GM19023 (cell line): ENCODE measurements at regions not wholly inside any gene's neighbourhood (a gene's known extent, or its start where the extent isn't known, plus 50 kb on each side); places are given as distances from the start of the nearest gene placed in this dataset.
"Not testable (repeated sequence)": the region's sequence is repeated elsewhere in the genome, so short reads cannot be mapped to it uniquely, and the experiment has no call there.

ENCODE experiments used
- ATAC-seq: cut with Tn5 transposase; IDR thresholded peaks from one replicate; pipeline ENCODE4 v1.9.1; 2021; ENCODE audit warnings: mild to moderate bottlenecking, moderate library complexity; ENCODE audit not compliant: unreplicated experiment

- no peak for ATAC-seq
Observed at GRCh38 chr14:41549821-41550607, 56.7 kb upstream of the LRFN5 start.

- ATAC-seq: no peak
Observed at GRCh38 chr14:41549282-41549681, 57.4 kb upstream of the LRFN5 start.

GRCh38 chr14:41548666-41549065 is 58.0 kb upstream of the LRFN5 start:
- ATAC-seq: no peak

GRCh38 chr14:41541333-41541732 is 65.3 kb upstream of the LRFN5 start:
- no peak for ATAC-seq

GRCh38 chr14:41532255-41532654 is 74.4 kb upstream of the LRFN5 start:
- no peak for ATAC-seq

GRCh38 chr14:41521891-41522290 is 84.8 kb upstream of the LRFN5 start:
- ATAC-seq: no peak

- ATAC-seq: not testable (repeated sequence)
Observed at GRCh38 chr14:41518030-41518429, 88.6 kb upstream of the LRFN5 start.

- no peak for ATAC-seq
Observed at GRCh38 chr14:41506552-41506951, 100.1 kb upstream of the LRFN5 start.

GRCh38 chr14:41505491-41505890 is 101.2 kb upstream of the LRFN5 start:
- ATAC-seq: no peak

- no peak for ATAC-seq
Observed at GRCh38 chr14:41498959-41499358, 107.7 kb upstream of the LRFN5 start.

GRCh38 chr14:41490323-41490722 is 116.4 kb upstream of the LRFN5 start:
- no peak for ATAC-seq

GRCh38 chr14:41489315-41489972 is 117.2 kb upstream of the LRFN5 start:
- no peak for ATAC-seq

- ATAC-seq: no peak
Observed at GRCh38 chr14:41488401-41488800, 118.3 kb upstream of the LRFN5 start.

- ATAC-seq: no peak
Observed at GRCh38 chr14:41482861-41483260, 123.8 kb upstream of the LRFN5 start.

- no peak for ATAC-seq
Observed at GRCh38 chr14:41476526-41476925, 130.2 kb upstream of the LRFN5 start.

GRCh38 chr14:41461380-41461779 is 145.3 kb upstream of the LRFN5 start:
- no peak for ATAC-seq

GRCh38 chr14:41457393-41457792 is 149.3 kb upstream of the LRFN5 start:
- ATAC-seq: no peak

GRCh38 chr14:41449066-41449465 is 157.6 kb upstream of the LRFN5 start:
- no peak for ATAC-seq

- ATAC-seq: no peak
Observed at GRCh38 chr14:41446008-41446407, 160.7 kb upstream of the LRFN5 start.

- no peak for ATAC-seq
Observed at GRCh38 chr14:41423503-41423902, 183.2 kb upstream of the LRFN5 start.

GRCh38 chr14:41421308-41421707 is 185.4 kb upstream of the LRFN5 start:
- ATAC-seq: not testable (repeated sequence)

- no peak for ATAC-seq
Observed at GRCh38 chr14:41419709-41420108, 187.0 kb upstream of the LRFN5 start.
